ENCODE measurements at regions not wholly inside any gene's neighbourhood (a gene's known extent, or its start where the extent isn't known, plus 50 kb on each side); places are given as distances from the start of the nearest gene placed in this dataset.

DNA sequence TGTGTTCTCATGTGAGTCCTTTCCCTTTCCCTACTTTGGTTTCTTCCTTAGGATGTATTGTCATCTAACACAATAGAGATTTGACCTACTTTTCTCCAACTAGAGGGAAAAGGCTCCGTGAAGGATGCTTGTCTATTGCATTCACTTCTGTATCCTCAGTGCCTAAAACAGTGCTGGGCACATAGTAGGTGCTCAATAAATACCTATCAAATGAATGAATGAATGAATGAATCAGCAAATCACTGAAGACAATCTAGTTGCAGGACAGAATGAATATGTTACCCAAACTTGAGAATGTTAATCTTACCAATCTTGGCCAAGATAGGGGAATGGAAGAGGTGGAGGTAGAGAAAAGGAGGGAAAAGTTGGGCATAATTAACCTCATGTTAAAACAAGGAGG is 131.2 kb upstream of the FOXN2 start:
- H3K36me3 ChIP-seq (ENCODE audit: insufficient read depth, low read length), result no peaks in the 10 kb centered on the region
- no peaks in the 10 kb centered on the region for H3K9me3 ChIP-seq (ENCODE audit: low read depth, low read length)
- no peak overlapping the region for H2AFZ ChIP-seq (ENCODE audit: low read length)
- H3K4me2 ChIP-seq (ENCODE audit: insufficient read depth, low read length), result no peak overlapping the region
- no peaks in the 10 kb centered on the region for H3K79me2 ChIP-seq (ENCODE audit: insufficient read depth, low read length)
- H3K4me1 ChIP-seq (ENCODE audit: insufficient read depth, low read length), result no peaks in the 10 kb centered on the region
- H4K20me1 ChIP-seq (ENCODE audit: insufficient read depth, low read length), result no peaks in the 10 kb centered on the region
- no peaks in the 10 kb centered on the region for H3K27me3 ChIP-seq (ENCODE audit: insufficient read depth, low read length)
- no peak overlapping the region for H3K27ac ChIP-seq (ENCODE audit: low read depth, low read length)
- TF ChIP-seq, protein P1, sequence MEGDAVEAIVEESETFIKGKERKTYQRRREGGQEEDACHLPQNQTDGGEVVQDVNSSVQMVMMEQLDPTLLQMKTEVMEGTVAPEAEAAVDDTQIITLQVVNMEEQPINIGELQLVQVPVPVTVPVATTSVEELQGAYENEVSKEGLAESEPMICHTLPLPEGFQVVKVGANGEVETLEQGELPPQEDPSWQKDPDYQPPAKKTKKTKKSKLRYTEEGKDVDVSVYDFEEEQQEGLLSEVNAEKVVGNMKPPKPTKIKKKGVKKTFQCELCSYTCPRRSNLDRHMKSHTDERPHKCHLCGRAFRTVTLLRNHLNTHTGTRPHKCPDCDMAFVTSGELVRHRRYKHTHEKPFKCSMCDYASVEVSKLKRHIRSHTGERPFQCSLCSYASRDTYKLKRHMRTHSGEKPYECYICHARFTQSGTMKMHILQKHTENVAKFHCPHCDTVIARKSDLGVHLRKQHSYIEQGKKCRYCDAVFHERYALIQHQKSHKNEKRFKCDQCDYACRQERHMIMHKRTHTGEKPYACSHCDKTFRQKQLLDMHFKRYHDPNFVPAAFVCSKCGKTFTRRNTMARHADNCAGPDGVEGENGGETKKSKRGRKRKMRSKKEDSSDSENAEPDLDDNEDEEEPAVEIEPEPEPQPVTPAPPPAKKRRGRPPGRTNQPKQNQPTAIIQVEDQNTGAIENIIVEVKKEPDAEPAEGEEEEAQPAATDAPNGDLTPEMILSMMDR (IDR thresholded peaks at IDR 0.05; ENCODE audit: extremely low read depth, low read depth, low read length), result no peak
- no peak for DNase-seq (ENCODE audit: insufficient read length, low spot score, missing footprints)
- no peak overlapping the region for H3K4me3 ChIP-seq (ENCODE audit: insufficient read depth, low read length)

DNA sequence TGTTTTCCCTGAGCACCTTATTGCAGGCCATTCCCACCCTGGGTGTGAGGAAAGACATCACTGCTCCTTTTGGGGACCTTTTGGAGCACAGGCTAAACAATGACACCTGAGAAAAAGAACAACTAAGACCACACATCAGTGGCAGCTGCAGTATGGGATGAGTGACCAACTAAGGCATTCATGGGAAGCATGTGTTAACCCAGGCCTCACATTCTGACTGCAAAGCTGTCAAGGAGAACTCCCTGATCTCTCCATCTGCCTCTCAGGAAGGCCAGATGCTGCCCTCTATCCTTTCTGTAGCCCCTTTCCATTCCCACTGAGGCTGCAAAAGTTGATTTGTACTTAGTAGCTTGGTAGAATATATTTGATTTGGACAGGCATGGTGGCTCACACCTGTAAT is 130.5 kb upstream of the FOXN2 start:
- Histone ChIP-seq H3K79me2 (ENCODE audit: insufficient read depth, low read length) (no peaks in the 10 kb centered on the region), H4K20me1 (ENCODE audit: insufficient read depth, low read length) (no peaks in the 10 kb centered on the region), H3K27ac (ENCODE audit: low read depth, low read length) (no peak overlapping the region), H3K9me3 (ENCODE audit: low read depth, low read length) (no peaks in the 10 kb centered on the region), H3K4me2 (ENCODE audit: insufficient read depth, low read length) (no peak overlapping the region), H3K4me1 (ENCODE audit: insufficient read depth, low read length) (no peaks in the 10 kb centered on the region), H3K4me3 (ENCODE audit: insufficient read depth, low read length) (no peak overlapping the region), H3K27me3 (ENCODE audit: insufficient read depth, low read length) (no peaks in the 10 kb centered on the region), H2AFZ (ENCODE audit: low read length) (no peak overlapping the region), H3K36me3 (ENCODE audit: insufficient read depth, low read length) (no peaks in the 10 kb centered on the region)
- TF ChIP-seq, protein P1 (IDR thresholded peaks at IDR 0.05; ENCODE audit: extremely low read depth, low read depth, low read length), result no peak
- DNase-seq (ENCODE audit: insufficient read length, low spot score, missing footprints), result no peak

DNA sequence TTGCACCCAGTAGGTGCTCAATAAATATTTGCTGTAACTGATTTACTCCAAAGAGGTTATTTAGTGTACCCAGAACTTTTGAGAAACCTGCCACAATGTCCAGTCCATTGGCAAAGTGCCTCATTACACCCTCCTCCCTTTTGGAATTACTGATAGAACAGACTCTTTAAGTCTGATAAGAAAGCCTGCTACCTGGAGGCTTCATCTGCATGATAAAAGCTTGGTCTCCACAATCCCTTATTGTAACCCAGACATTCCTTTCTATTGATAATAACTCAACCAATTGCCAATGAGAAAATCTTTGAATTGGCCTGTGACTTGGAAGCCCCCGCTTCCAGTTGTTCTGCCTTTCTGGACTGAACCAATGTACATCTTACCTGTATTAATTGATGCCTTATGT is 127.0 kb upstream of the FOXN2 start:
- DNase-seq (ENCODE audit: insufficient read length, low spot score, missing footprints), result no peak
- Histone ChIP-seq H3K4me3 (ENCODE audit: insufficient read depth, low read length) (no peak overlapping the region), H2AFZ (ENCODE audit: low read length) (no peak overlapping the region), H3K4me2 (ENCODE audit: insufficient read depth, low read length) (no peak overlapping the region), H3K79me2 (ENCODE audit: insufficient read depth, low read length) (no peaks in the 10 kb centered on the region), H3K27ac (ENCODE audit: low read depth, low read length) (no peak overlapping the region), H3K9me3 (ENCODE audit: low read depth, low read length) (no peaks in the 10 kb centered on the region), H4K20me1 (ENCODE audit: insufficient read depth, low read length) (no peaks in the 10 kb centered on the region), H3K27me3 (ENCODE audit: insufficient read depth, low read length) (no peaks in the 10 kb centered on the region), H3K36me3 (ENCODE audit: insufficient read depth, low read length) (no peaks in the 10 kb centered on the region), H3K4me1 (ENCODE audit: insufficient read depth, low read length) (no peaks in the 10 kb centered on the region)
- TF ChIP-seq, protein P1 (IDR thresholded peaks at IDR 0.05; ENCODE audit: extremely low read depth, low read depth, low read length), result no peak

DNA sequence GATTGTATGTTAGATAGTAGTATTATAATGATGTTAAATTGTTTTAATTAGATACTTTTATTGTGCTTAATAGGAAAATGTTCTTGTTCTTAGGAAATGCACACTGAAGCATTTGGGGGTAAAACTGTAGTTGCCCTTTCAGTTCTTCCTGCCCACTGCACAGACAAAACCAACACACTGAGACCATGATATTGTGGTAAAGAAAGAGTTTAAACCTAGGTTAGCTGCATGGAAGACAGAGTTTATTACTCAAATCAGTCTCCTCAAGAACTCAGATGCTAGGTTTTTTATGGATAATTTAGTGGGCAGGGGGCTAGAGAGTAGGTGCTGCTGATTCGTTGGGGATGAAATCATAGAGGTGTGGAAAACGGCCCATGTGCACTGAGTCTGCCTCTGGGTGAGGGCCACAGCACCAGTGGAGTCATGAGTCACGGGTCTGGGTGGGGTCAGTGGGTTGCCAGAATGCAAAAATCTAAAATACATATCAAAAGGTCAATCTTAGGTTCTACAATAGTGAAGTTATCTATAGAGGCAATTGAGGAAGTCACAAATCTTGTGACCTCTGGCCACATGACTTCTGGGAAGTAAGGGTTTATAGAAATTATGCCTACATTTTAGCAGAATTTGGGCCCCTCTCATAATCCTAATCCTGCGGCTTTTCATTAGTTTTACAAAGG is 124.8 kb upstream of the FOXN2 start:
- Histone ChIP-seq H2AFZ (ENCODE audit: low read length) (no peak overlapping the region), H3K9me3 (ENCODE audit: low read depth, low read length) (no peaks in the 10 kb centered on the region), H4K20me1 (ENCODE audit: insufficient read depth, low read length) (no peaks in the 10 kb centered on the region), H3K27ac (ENCODE audit: low read depth, low read length) (no peak overlapping the region), H3K4me2 (ENCODE audit: insufficient read depth, low read length) (no peak overlapping the region), H3K36me3 (ENCODE audit: insufficient read depth, low read length) (no peaks in the 10 kb centered on the region), H3K79me2 (ENCODE audit: insufficient read depth, low read length) (no peaks in the 10 kb centered on the region), H3K27me3 (ENCODE audit: insufficient read depth, low read length) (no peaks in the 10 kb centered on the region), H3K4me1 (ENCODE audit: insufficient read depth, low read length) (no peaks in the 10 kb centered on the region), H3K4me3 (ENCODE audit: insufficient read depth, low read length) (no peak overlapping the region)
- DNase-seq (ENCODE audit: insufficient read length, low spot score, missing footprints), result no peak
- TF ChIP-seq, protein P1 (IDR thresholded peaks at IDR 0.05; ENCODE audit: extremely low read depth, low read depth, low read length), result no peak

All from osteoblast (primary cell).